GM18870 (cell line): ENCODE measurements at regions not wholly inside any gene's neighbourhood (a gene's known extent, or its start where the extent isn't known, plus 50 kb on each side); places are given as distances from the start of the nearest gene placed in this dataset.

Experiments
- ATAC-seq: cut with Tn5 transposase; IDR thresholded peaks from one replicate; pipeline ENCODE4 v1.9.1; 2021; ENCODE audit warnings: moderate library complexity; ENCODE audit not compliant: unreplicated experiment

DNA sequence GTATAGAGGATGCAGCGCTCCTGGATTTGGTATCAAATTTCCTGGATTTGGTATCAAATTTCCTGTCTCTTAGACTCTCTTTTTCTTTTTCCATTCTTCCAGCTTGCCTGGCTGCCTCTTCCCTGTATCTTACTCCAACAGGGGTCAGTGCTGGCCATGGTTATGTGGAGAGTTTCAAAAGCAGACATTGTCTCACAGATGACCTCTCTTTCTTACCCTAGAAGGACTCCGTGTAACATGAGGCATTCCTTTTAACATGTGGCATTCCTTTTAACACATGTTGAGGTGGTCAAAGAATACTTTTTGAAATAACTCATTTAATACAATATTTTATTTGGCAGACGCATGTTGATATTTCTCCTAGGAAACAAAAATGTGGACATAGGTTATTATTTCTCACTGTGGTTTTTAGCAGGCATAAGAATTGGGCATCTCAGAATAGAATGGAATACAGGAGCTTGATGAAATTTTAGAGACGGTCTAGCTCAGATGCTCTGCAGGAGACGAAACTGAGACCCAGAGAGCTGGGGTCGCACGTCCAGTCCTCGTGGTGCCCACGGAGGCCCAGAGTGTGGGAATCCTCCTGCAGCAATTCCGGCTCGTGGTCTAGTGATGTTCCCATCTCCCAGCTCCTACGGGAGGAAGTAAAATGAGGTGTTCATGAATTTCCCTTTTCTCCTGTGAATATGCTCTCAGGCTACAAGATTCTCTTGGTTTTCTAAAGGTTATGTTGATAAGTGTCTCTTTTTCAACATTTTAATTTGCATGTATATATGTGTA lies 59.6 kb upstream of the PITRM1 start:
- ATAC-seq = no peak

DNA sequence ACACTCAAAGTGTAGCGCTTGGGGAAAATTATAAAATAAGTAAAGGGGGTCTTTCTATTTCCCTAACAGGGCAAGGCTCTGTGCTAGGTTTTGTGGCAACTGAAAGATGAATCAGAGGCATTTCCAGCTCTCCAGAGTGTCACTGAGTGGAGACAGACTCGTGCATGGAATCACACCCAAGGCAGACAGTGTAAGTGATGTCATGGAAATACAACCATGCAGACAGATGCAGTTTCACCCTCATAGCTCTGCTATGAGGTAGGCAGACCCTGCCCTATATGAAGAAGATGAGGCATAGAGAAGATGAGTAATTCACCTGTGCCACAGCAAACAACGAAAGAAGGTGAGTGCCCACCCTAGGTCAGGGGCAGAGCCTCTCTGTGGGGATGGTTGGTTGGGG lies 57.2 kb upstream of the PITRM1 start:
- ATAC-seq = no peak

DNA sequence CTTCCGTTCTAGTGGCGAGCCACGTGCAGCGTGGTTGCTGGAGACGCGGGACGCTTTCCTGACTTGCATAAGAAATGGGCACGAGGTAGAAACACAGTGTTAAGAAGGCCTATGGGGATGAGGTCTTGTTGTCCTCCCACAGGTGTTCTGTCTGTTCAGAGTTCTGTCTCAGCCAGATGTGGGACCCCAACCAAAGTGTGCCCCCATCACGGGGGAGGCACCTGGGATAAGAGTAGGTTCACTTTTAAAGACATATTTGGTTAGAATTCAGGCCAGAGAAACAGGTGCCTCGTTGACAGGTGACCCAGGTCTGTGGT lies 56.0 kb upstream of the PITRM1 start:
- no peak for ATAC-seq

- no peak for ATAC-seq
These were observed 54.6 kb upstream of the PITRM1 start for GRCh38 chr10:3226960-3227744.

DNA sequence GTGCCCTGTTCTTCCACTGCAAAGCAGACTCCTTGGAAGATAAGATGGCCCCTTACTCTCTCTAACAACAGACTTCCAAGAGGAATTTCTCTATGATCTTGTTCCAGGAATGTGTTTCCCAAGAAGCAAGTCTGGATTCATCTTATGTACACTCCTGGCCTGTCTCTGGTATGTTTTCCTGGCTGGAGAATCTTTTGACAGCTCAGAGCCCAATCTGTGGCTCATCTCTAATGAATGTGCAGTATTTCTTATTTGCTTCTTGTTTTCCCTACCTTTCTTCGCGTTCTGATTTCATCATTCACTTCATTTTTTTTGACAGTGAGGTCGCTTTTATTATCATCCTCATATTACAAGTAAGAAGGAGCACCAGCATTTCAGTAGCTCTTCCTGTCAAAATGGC lies 53.0 kb upstream of the PITRM1 start:
- ATAC-seq = no peak

DNA sequence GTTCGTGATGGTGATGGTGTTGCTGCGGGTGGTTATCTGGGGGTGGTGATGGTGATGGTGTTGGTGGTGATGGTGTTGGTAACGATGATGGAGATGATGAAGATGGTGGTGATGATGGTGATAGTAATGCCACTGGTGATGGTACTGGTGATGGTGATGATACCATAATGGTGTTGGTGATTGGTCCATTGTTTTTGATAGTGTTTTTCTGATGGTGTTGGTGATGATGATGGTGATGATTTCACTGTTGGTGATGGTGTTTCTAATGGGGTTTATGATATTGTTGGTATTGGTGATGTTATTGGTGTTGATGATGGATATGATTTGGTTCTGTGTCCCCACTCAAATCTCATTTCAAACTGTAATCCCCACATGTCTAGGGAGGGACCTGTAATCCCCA lies 51.7 kb upstream of the PITRM1 start:
- no peak for ATAC-seq

GRCh38 chr10:3222626-3223025 lies 50.0 kb upstream of the PITRM1 start:
- ATAC-seq = no peak
